ENCODE measurements at regions not wholly inside any gene's neighbourhood (a gene's known extent, or its start where the extent isn't known, plus 50 kb on each side); places are given as distances from the start of the nearest gene placed in this dataset.

- ChIA-PET POLR2A (no interaction called here), CTCF (no interaction called here), RAD21 (ENCODE audit: low non-redundant PET in 1 of 2, low total read pairs in 2 of 2, uncharacterized antibody in 2 of 2, unreplicated experiment in 2 of 2) (no interaction called here)
- Histone ChIP-seq H4K20me1 (ENCODE audit: insufficient read depth) (no peaks in the 10 kb centered on the region), H3K4me1 (ENCODE audit: control insufficient read depth in 1 of 2, insufficient read depth in 2 of 2, low read length in 2 of 2) (no peaks in the 10 kb centered on the region), H3K9me3 (ENCODE audit: control insufficient read depth in 1 of 2, insufficient read depth in 1 of 2, low read depth in 1 of 2, low read length in 2 of 2) (no peaks in the 10 kb centered on the region), H3K9ac (ENCODE audit: low read length) (no peak overlapping the region), H2AFZ (ENCODE audit: low read depth, low read length, poor library complexity, severe bottlenecking) (no peak overlapping the region), H3K9me2 (ENCODE audit: insufficient read depth) (no peaks in the 10 kb centered on the region), H3K27me3 (ENCODE audit: insufficient read depth, low read length) (peaks cover 91% of the 10 kb centered on the region), H3K27ac (ENCODE audit: low read depth, low read length) (no peak overlapping the region), H3K4me2 (ENCODE audit: low read length) (no peak overlapping the region), H3K36me3 (ENCODE audit: control insufficient read depth in 1 of 2, insufficient read depth in 2 of 2, low read length in 2 of 2) (no peaks in the 10 kb centered on the region), H3K79me2 (ENCODE audit: insufficient read depth, low read length) (no peaks in the 10 kb centered on the region), H3K4me3 (replicated peaks in 1 of 2; ENCODE audit: low read depth in 1 of 2, low read length in 2 of 2) (no peak overlapping the region)
- intact Hi-C loops (cut with micrococcal nuclease): no loop called here
- TF ChIP-seq, protein P1, sequence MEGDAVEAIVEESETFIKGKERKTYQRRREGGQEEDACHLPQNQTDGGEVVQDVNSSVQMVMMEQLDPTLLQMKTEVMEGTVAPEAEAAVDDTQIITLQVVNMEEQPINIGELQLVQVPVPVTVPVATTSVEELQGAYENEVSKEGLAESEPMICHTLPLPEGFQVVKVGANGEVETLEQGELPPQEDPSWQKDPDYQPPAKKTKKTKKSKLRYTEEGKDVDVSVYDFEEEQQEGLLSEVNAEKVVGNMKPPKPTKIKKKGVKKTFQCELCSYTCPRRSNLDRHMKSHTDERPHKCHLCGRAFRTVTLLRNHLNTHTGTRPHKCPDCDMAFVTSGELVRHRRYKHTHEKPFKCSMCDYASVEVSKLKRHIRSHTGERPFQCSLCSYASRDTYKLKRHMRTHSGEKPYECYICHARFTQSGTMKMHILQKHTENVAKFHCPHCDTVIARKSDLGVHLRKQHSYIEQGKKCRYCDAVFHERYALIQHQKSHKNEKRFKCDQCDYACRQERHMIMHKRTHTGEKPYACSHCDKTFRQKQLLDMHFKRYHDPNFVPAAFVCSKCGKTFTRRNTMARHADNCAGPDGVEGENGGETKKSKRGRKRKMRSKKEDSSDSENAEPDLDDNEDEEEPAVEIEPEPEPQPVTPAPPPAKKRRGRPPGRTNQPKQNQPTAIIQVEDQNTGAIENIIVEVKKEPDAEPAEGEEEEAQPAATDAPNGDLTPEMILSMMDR (IDR thresholded peaks at IDR 0.05 in 2 of 3, conservative IDR thresholded peaks at IDR 0.05 in 1 of 3; ENCODE audit: borderline replicate concordance in 1 of 3, insufficient read depth in 1 of 3, low read depth in 2 of 3, low read length in 2 of 3): no peak
- TF ChIP-seq REST (IDR thresholded peaks at IDR 0.05; ENCODE audit: low read depth) (no peak), RAD21 (IDR thresholded peaks at IDR 0.05; ENCODE audit: low read depth) (no peak), CBX3 (IDR thresholded peaks at IDR 0.05; ENCODE audit: low read depth) (no peak), EZH2phosphoT487 (IDR thresholded peaks at IDR 0.05; ENCODE audit: borderline replicate concordance) (no peak), EZH2 (IDR thresholded peaks at IDR 0.05) (no peak), ZBTB33 (IDR thresholded peaks at IDR 0.05; ENCODE audit: extremely low read depth, insufficient replicate concordance, low read length) (no peak), FOSL1 (IDR thresholded peaks at IDR 0.05; ENCODE audit: low read depth) (no peak), TCF7L2 (IDR thresholded peaks at IDR 0.05; ENCODE audit: borderline replicate concordance, extremely low read depth, insufficient read depth, insufficient read length) (no peak), ZNF274 (IDR thresholded peaks at IDR 0.05; ENCODE audit: low read depth, low read length) (no peak)
- TF ChIP-seq, protein P2, sequence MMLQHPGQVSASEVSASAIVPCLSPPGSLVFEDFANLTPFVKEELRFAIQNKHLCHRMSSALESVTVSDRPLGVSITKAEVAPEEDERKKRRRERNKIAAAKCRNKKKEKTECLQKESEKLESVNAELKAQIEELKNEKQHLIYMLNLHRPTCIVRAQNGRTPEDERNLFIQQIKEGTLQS (IDR thresholded peaks at IDR 0.05): no peak
- DNase-seq (ENCODE audit: low read depth, low spot score) (no peak), ATAC-seq (no peak)
- BruUV-seq (replicated peaks): no TSS peak
These were observed 133.7 kb downstream of the ANXA2 start for GRCh38 chr15:60264088-60264487.

Measured in HCT116 (cell line).